ENCODE measurements at regions not wholly inside any gene's neighbourhood (a gene's known extent, or its start where the extent isn't known, plus 50 kb on each side); places are given as distances from the start of the nearest gene placed in this dataset.
"Not testable (repeated sequence)": the region's sequence is repeated elsewhere in the genome, so short reads cannot be mapped to it uniquely, and the experiment has no call there.

GRCh38 chr11:96782632-96783031, 392.8 kb downstream of the JRKL start:
- DNase-seq (ENCODE audit: low spot score) = no peak

DNA sequence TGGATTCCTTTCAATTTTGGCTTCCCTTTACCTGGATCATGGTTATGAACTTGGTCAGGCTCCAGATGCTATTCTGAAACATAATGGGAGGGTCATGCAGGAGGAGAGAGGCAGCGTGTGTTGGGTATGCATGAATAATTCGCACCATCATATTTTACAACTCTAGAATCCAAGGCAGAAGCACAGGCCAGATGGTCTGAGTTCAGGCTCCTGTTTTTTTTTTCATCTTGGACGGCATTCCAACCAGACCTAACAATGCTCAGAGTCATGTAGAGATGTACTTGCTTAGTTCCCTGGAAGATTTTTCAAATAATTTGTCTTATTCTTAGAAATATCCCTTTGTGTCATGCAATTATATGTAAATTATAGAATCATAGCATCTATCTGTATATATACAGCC, 393.5 kb downstream of the JRKL start:
- no peak for DNase-seq (ENCODE audit: low spot score)

DNA sequence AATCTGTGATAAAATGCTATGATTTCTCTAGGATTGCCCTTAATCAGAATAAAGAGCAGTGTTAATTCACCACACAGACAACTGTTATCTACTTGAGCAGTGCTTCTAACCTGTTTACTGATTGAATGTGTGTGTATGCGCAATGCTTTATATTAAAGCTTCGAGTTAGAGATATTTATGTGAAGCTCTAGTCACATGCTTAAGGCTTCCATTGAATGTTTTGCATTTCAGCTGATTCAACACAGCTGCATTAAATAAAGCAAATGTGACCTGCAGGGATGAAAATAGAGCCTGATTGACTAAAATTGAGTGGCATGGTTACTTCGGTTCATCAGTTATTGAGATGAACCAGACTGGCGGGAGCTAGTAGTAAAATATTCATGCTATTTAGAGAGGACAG, 395.3 kb downstream of the JRKL start:
- DNase-seq (ENCODE audit: low spot score) = no peak

GRCh38 chr11:96794152-96794551, 404.3 kb downstream of the JRKL start:
- DNase-seq (ENCODE audit: low spot score) = no peak

- no peak for DNase-seq (ENCODE audit: low spot score)
Observed at GRCh38 chr11:96798445-96798844, 408.6 kb downstream of the JRKL start.

- no peak for DNase-seq (ENCODE audit: low spot score)
Observed at GRCh38 chr11:96815236-96815635, 425.4 kb downstream of the JRKL start.

- no peak for DNase-seq (ENCODE audit: low spot score)
Observed at GRCh38 chr11:96817482-96818399, 427.9 kb downstream of the JRKL start.

DNA sequence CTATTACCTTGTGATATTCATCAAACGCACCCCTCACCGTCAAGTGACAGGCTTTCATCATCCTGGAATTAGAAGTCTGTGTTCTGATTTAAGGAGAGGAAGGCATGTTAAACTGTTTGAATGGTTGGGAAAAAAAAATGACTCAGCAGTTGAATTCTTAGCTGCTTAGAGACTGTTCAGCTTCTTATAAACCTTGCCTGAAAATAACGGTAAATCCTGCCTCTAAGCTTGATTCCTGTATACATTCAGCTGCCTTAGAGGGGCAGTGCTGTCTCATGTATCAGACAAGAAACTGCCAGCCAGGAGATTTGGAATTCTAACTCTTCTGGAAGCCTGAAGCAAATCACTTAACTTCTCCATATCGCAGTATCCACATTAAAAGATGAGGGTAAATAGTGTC, 437.4 kb downstream of the JRKL start:
- DNase-seq (ENCODE audit: low spot score) = no peak

DNA sequence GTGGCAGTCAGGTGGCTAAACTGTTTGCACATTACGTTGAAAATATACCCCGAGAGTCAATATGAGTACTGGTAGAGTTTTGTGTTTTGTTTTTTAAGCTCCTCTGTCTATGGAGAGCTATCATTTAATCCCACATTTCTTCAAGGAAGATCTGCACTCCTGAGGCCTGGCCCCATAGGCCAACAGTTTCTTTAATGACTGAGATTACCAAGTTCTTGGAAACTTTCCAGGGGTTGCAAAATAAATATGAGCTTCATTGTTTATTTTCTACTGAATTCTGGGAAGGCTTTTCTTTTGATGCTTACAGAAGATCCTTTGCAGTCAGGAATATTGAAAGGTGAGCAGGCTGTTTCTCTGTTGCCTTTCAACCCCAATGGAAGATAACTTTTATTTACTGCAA, 452.0 kb downstream of the JRKL start:
- no peak for DNase-seq (ENCODE audit: low spot score)

- DNase-seq (ENCODE audit: low spot score) = no peak
Observed at GRCh38 chr11:96842731-96843130, 452.9 kb downstream of the JRKL start.

- no peak for DNase-seq (ENCODE audit: low spot score)
Observed at GRCh38 chr11:96854425-96854824, 464.6 kb downstream of the JRKL start.

DNA sequence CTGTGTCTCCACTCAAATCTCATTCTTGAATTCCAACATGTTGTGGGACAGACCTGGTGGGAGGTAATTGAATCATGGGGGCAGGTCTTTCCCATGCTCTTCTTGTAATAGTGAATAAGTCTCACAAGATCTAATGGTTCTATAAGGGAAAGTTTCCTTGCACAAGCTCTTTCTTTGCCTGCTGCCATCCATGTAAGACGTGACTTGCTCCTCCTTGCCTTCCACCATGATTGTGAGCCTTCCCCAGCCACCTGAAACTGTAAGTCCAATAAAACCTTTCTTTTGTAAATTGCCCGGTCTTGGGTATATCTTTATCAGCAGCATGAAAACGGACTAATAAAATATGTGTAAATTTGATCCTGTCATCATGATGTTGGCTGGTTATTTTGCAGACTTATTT, 471.9 kb downstream of the JRKL start:
- DNase-seq (ENCODE audit: low spot score) = not testable (repeated sequence)

DNA sequence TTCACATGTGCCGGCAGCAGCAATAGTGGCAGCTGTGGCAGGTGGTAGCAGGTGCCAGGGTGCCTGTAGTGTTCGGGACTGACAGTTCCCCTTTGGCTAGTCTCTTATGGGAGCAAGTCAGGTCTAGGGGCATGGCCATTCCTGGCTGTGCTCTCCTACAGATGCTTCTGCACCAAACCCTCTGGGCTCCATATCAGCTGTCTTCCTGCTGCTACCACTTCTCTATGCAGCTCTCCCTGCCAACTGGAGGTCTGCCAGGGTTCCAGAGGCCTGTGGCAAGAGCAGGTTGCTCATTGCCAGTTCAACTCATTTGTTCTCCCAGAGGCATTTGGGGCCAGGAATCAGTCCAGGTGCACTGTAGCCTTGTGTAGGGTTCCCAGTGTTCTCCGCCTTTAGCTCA, 473.7 kb downstream of the JRKL start:
- no peak for DNase-seq (ENCODE audit: low spot score)

- DNase-seq (ENCODE audit: low spot score) = no peak
Observed at GRCh38 chr11:96865020-96865419, 475.2 kb downstream of the JRKL start.

DNA sequence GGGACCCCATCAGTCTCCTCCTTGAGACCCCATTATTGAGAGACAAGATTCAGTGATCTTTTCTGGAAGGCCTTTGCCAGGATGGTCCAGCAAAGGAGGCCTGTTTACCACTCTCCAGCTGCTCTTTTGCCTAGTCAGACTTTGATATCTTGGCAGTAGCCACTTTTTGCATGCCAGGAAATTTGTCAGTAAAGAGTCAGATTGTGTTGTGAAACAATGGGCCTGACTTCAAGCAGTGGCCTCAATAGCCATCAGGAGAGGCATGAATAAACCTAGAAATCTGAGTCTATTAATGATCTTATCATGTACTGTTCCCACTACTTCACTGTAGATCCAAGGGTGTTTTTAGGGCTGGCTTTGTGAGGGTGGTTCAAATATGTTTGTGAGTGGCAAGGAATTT, 479.4 kb downstream of the JRKL start:
- no peak for DNase-seq (ENCODE audit: low spot score)

- DNase-seq (ENCODE audit: low spot score) = no peak
Observed at GRCh38 chr11:96875712-96876111, 485.9 kb downstream of the JRKL start.

- no peak for DNase-seq (ENCODE audit: low spot score)
Observed at GRCh38 chr11:96878299-96879051, 488.7 kb downstream of the JRKL start.

- not testable (repeated sequence) for DNase-seq (ENCODE audit: low spot score)
Observed at GRCh38 chr11:96882622-96883021, 492.8 kb downstream of the JRKL start.

DNA sequence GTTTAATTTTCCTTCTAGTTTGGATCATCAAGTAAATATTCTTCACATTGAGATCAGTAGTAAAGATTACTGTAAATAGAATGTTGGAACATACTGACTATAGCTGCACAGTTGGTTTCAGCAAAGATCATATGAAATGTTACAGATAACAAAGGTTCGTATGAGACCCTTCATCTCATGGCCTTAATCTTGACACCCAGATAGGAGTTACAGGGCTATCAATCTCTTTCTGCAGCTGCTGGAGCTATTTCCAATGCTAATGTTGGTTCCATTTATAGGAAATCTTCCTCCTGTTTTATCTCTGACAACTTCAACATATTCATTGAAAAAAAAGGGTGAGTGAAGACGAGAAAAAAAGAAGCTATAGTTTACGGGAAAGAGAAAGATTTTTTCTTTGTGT, 495.6 kb downstream of the JRKL start:
- DNase-seq (ENCODE audit: low spot score) = no peak

DNA sequence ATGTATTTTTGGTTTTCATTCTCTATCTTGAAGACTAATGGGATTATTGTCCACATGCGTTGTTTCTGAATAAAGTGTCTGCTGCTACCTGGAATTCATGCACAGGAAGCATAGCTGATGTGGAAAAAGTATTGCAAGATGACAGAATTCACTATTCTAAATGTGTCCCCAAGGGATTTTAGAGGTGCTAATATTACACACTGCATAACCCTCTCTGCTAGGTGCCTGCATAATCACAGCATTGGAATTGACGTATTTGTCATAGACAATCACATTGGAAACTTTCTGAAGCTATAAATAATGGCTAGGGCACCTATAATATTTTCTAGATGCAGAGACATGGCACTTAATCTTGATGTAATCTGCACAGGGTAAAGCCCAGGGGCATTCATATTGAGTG, 496.1 kb downstream of the JRKL start:
- no peak for DNase-seq (ENCODE audit: low spot score)

DNA sequence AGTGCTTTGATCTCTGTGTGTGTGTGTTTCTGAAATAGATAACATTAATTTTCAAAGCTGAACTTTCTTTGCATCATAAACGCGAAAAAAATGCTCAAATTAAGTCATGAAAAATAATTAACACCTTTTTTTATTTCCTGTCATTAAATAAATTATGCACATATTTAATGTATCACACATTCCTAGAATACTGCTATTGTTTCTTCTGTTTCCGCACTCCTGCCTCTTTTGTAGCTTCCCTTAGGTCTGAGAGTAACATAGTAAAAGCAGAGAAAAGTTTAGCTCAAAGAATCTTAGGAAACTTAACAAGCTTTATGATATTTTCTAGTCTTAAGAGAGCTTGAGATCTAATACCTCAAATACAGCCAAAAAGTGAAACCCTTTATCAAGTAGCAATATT, 504.2 kb downstream of the JRKL start:
- DNase-seq (ENCODE audit: low spot score) = no peak

DNA sequence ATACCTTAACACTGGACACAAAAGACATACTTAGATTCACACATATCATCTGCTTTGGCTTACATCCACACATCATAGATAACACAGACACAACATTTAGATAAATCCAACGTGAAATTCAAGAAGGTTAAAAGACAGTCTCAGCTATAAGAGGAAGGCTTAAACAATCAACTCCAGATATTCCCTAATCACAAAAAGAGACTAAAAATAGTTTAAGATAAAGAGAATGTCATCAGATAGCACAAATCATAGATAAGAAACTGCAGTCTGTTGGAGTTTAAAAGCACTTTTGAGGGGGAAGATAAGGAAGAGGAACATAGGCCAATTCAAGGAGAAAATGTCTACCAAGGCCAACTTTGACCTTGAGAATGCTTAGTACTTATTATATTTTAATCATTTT, 504.8 kb downstream of the JRKL start:
- no peak for DNase-seq (ENCODE audit: low spot score)

DNA sequence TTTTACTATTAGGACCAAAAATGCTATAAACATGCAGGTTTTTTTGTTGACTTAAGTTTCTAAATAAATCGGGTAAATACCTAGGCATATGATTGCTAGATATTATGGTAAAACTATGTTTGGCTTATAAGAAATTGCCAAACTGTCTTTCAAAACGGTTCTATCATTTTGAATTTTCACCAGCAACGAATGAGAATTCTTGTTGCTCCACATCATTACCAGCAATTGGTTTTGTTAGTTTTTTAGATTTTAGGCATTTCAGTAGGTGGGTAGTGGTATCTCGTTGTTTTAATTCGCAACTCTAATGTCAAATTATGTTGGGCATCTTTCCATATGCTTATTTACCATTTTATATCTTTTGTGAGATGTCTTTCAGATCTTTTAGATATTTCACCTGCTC, 510.2 kb downstream of the JRKL start:
- no peak for DNase-seq (ENCODE audit: low spot score)

Data from HuH-7.5 (cell line).